ENCODE measurements at regions not wholly inside any gene's neighbourhood (a gene's known extent, or its start where the extent isn't known, plus 50 kb on each side); places are given as distances from the start of the nearest gene placed in this dataset.

GRCh38 chr14:47978871-47979270 is 303.5 kb upstream of the MDGA2 start:
- no peaks in the 10 kb centered on the region for H3K27me3 ChIP-seq (ENCODE audit: control insufficient read depth, insufficient read depth, low read length)
- no peaks in the 10 kb centered on the region for H3K36me3 ChIP-seq (ENCODE audit: control insufficient read depth, insufficient read depth, low read length)
- no peak overlapping the region for H3K27ac ChIP-seq (ENCODE audit: low read depth, low read length)
- DNase-seq (ENCODE audit: low read depth in 4 of 6, low spot score in 6 of 6) = peak in 1 of 6 donors; percentile 54
- no peaks in the 10 kb centered on the region for H3K9me3 ChIP-seq (ENCODE audit: control insufficient read depth, insufficient read depth, low read length)
- H3K4me3 ChIP-seq (ENCODE audit: low read depth, low read length) = no peak overlapping the region
- H3K4me1 ChIP-seq (ENCODE audit: control insufficient read depth, insufficient read depth, low read length) = no peaks in the 10 kb centered on the region

DNA sequence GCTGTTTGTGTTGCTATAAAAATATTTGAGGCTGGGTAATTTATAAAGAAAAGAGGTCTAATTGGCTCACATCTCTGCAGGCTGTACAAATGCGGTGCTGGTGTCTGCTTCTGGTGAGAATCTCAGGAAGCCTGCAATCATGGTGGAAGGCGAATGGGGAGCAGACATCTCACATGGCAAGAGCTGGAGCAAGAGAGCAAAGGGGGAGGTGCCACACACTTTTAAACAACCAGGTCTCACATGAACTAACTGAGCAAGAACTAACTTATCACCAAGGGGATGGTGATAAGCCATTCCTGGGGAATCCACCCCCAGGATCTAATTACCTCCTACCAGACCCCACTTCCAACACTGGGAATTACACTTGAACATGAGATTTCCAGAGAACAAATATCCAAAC is 300.7 kb upstream of the MDGA2 start:
- WGBS (ENCODE audit: insufficient coverage) = 90% methylated on average over 1 of the region's 2 CpGs
- no peak for DNase-seq (ENCODE audit: low read depth in 4 of 6, low spot score in 6 of 6)
- H3K4me3 ChIP-seq (ENCODE audit: low read depth, low read length) = no peak overlapping the region
- no peaks in the 10 kb centered on the region for H3K4me1 ChIP-seq (ENCODE audit: control insufficient read depth, insufficient read depth, low read length)
- no peak overlapping the region for H3K27ac ChIP-seq (ENCODE audit: low read depth, low read length)
- no peaks in the 10 kb centered on the region for H3K27me3 ChIP-seq (ENCODE audit: control insufficient read depth, insufficient read depth, low read length)
- peaks cover 2% of the 10 kb centered on the region for H3K9me3 ChIP-seq (ENCODE audit: control insufficient read depth, insufficient read depth, low read length)
- H3K36me3 ChIP-seq (ENCODE audit: control insufficient read depth, insufficient read depth, low read length) = no peaks in the 10 kb centered on the region

DNA sequence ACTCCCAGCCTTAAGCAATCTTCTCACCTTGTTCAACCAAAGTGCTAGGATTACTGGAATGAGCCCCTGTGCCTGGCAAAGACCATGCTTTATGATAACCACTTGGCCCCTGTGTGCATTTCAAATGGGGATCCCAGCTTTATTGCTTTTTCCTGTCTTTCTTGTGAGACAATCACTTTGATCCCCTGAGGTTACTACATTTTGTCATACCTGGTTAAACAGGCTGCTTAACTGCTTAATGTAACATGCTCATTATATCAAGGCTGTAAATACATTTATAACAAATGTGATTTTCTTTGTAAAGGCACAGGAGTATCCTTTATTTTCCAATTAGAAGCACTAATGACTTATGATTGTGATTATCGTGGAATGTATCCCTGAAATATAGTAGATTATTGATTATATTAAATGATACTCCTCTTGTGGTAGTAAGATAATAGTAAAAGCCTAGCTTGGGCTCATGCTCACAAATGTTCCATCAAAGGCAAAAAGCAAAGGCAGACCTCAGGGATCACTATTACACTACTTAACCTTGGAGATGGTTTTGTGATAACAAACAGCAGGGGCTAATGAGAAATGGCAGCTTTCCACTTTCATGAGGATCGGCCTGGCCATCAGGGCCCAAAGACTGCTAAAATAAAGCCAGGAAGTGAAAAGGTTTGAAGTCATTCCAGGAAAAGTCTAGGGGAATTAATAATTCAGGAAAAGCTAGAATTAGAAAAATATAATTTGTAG is 290.8 kb upstream of the MDGA2 start:
- H3K9me3 ChIP-seq (ENCODE audit: control insufficient read depth, insufficient read depth, low read length) = no peaks in the 10 kb centered on the region
- no peak overlapping the region for H3K27ac ChIP-seq (ENCODE audit: low read depth, low read length)
- H3K27me3 ChIP-seq (ENCODE audit: control insufficient read depth, insufficient read depth, low read length) = no peaks in the 10 kb centered on the region
- 67% methylated on average over 1 of the region's 2 CpGs for WGBS (ENCODE audit: insufficient coverage)
- no peaks in the 10 kb centered on the region for H3K36me3 ChIP-seq (ENCODE audit: control insufficient read depth, insufficient read depth, low read length)
- no peaks in the 10 kb centered on the region for H3K4me1 ChIP-seq (ENCODE audit: control insufficient read depth, insufficient read depth, low read length)
- H3K4me3 ChIP-seq (ENCODE audit: low read depth, low read length) = no peak overlapping the region
- DNase-seq (ENCODE audit: low read depth in 4 of 6, low spot score in 6 of 6) = peak in 1 of 6 donors; percentile 32

DNA sequence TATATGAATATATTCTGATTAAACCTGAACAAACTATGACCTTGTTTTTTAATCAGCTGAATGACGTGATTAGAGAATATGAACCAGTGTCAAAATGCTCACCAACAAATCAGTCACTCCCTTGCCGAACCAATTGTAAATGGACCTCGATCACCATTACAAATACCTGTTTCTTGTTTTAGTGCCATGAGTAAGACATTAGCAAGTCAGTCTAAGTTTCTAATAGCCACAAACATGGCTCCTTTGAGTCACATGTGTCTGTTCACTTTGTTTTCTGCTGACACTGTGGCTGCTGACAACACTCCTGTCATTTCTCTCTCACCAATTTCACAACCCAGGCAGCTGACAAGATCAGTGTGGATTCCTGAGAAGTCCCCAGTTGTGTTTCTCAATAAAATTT is 286.2 kb upstream of the MDGA2 start:
- 80% methylated on average over 1 of the region's 3 CpGs for WGBS (ENCODE audit: insufficient coverage)
- no peak for DNase-seq (ENCODE audit: low read depth in 4 of 6, low spot score in 6 of 6)

GRCh38 chr14:47959740-47960139 is 284.3 kb upstream of the MDGA2 start:
- no peaks in the 10 kb centered on the region for H3K36me3 ChIP-seq (ENCODE audit: control insufficient read depth, insufficient read depth, low read length)
- no peaks in the 10 kb centered on the region for H3K27me3 ChIP-seq (ENCODE audit: control insufficient read depth, insufficient read depth, low read length)
- H3K4me3 ChIP-seq (ENCODE audit: low read depth, low read length) = no peak overlapping the region
- no peak overlapping the region for H3K27ac ChIP-seq (ENCODE audit: low read depth, low read length)
- peak in 1 of 6 donors; percentile 47 for DNase-seq (ENCODE audit: low read depth in 4 of 6, low spot score in 6 of 6)
- no peaks in the 10 kb centered on the region for H3K9me3 ChIP-seq (ENCODE audit: control insufficient read depth, insufficient read depth, low read length)
- no peaks in the 10 kb centered on the region for H3K4me1 ChIP-seq (ENCODE audit: control insufficient read depth, insufficient read depth, low read length)
- WGBS (ENCODE audit: insufficient coverage) = no CpG with 5 or more reads among the region's 2 CpGs

More for the DNA sequence above, 286.2 kb upstream of the MDGA2 start:
- H3K4me1 ChIP-seq (ENCODE audit: control insufficient read depth, insufficient read depth, low read length) = no peaks in the 10 kb centered on the region
- H3K4me3 ChIP-seq (ENCODE audit: low read depth, low read length) = no peak overlapping the region
- no peaks in the 10 kb centered on the region for H3K36me3 ChIP-seq (ENCODE audit: control insufficient read depth, insufficient read depth, low read length)
- H3K27me3 ChIP-seq (ENCODE audit: control insufficient read depth, insufficient read depth, low read length) = no peaks in the 10 kb centered on the region
- H3K9me3 ChIP-seq (ENCODE audit: control insufficient read depth, insufficient read depth, low read length) = no peaks in the 10 kb centered on the region
- no peak overlapping the region for H3K27ac ChIP-seq (ENCODE audit: low read depth, low read length)

GRCh38 chr14:47949006-47949405 is 273.6 kb upstream of the MDGA2 start:
- Histone ChIP-seq H3K36me3 (ENCODE audit: control insufficient read depth, insufficient read depth, low read length) (no peaks in the 10 kb centered on the region), H3K4me1 (ENCODE audit: control insufficient read depth, insufficient read depth, low read length) (no peaks in the 10 kb centered on the region), H3K27ac (ENCODE audit: low read depth, low read length) (no peak overlapping the region), H3K27me3 (ENCODE audit: control insufficient read depth, insufficient read depth, low read length) (no peaks in the 10 kb centered on the region), H3K9me3 (ENCODE audit: control insufficient read depth, insufficient read depth, low read length) (no peaks in the 10 kb centered on the region), H3K4me3 (ENCODE audit: low read depth, low read length) (no peak overlapping the region)
- no peak for DNase-seq (ENCODE audit: low read depth in 4 of 6, low spot score in 6 of 6)
- WGBS (ENCODE audit: insufficient coverage) = 92% methylated on average over 5 of the region's 6 CpGs

DNA sequence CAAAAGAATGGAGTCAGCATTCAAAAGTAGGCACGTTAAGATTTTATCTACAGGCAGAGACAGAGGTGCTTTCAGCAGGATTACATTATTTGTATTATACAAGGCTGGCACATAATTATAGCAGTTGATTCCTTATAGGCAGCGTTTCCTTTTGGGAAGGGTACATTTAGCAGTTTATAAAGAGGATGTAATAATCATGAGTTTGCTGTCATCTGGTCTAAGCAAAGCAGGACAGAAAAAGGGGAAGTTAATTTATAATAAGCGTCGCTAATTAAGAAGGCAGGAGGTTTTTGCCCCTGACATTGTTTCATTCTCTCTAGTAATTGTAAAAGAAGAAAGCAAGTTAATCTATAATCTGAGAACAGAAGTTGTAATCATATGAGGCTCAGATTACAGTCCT is 259.9 kb upstream of the MDGA2 start:
- no CpG with 5 or more reads among the region's 4 CpGs for WGBS (ENCODE audit: insufficient coverage)
- no peaks in the 10 kb centered on the region for H3K27me3 ChIP-seq (ENCODE audit: control insufficient read depth, insufficient read depth, low read length)
- DNase-seq (ENCODE audit: low read depth in 4 of 6, low spot score in 6 of 6) = no peak
- H3K9me3 ChIP-seq (ENCODE audit: control insufficient read depth, insufficient read depth, low read length) = no peaks in the 10 kb centered on the region
- H3K36me3 ChIP-seq (ENCODE audit: control insufficient read depth, insufficient read depth, low read length) = no peaks in the 10 kb centered on the region
- H3K4me3 ChIP-seq (ENCODE audit: low read depth, low read length) = no peak overlapping the region
- no peak overlapping the region for H3K27ac ChIP-seq (ENCODE audit: low read depth, low read length)
- H3K4me1 ChIP-seq (ENCODE audit: control insufficient read depth, insufficient read depth, low read length) = no peaks in the 10 kb centered on the region

DNA sequence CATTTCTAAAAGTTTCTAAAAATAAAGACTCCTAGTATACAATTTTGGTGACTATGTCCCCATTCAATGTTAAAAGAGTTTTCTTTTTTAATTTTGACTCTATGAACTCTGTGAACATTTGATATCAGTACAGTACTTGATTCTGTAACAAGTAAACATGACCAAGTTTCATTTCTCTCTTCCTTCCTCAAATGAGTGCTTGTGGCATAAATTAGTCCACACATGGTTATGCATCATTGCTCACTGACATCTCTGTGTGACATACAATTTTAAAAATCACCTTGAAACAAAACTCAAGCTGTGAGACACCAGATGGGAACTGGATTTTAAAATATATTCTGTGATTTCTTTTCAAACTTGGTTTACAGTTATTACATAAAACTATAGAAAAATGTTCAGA is 253.9 kb upstream of the MDGA2 start:
- H3K4me3 ChIP-seq (ENCODE audit: low read depth, low read length) = no peak overlapping the region
- no peak overlapping the region for H3K27ac ChIP-seq (ENCODE audit: low read depth, low read length)
- no peaks in the 10 kb centered on the region for H3K27me3 ChIP-seq (ENCODE audit: control insufficient read depth, insufficient read depth, low read length)
- no peaks in the 10 kb centered on the region for H3K4me1 ChIP-seq (ENCODE audit: control insufficient read depth, insufficient read depth, low read length)
- H3K36me3 ChIP-seq (ENCODE audit: control insufficient read depth, insufficient read depth, low read length) = no peaks in the 10 kb centered on the region
- no peaks in the 10 kb centered on the region for H3K9me3 ChIP-seq (ENCODE audit: control insufficient read depth, insufficient read depth, low read length)
- DNase-seq (ENCODE audit: low read depth in 4 of 6, low spot score in 6 of 6) = no peak

DNA sequence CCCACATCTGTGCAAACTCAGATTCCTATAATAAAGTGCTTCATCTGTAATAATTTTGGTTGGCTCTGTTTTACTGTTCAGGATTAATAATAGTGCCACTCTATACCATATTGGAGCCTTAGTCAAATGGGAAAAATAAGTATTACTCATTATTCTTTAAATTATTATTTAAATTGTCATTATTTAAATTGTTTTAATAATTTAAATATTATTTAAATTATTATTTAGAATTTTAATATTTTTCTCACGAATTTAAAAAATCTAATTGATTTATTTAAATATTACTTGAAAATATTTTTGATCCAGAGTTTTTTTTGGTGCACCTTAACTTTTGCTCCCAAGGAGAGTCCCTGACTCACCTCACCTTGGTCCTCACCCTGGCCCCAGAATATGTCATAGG is 245.7 kb upstream of the MDGA2 start:
- H3K4me3 ChIP-seq (ENCODE audit: low read depth, low read length) = no peak overlapping the region
- no CpG with 5 or more reads among the region's 1 CpG for WGBS (ENCODE audit: insufficient coverage)
- H3K9me3 ChIP-seq (ENCODE audit: control insufficient read depth, insufficient read depth, low read length) = peaks cover 3% of the 10 kb centered on the region

DNA sequence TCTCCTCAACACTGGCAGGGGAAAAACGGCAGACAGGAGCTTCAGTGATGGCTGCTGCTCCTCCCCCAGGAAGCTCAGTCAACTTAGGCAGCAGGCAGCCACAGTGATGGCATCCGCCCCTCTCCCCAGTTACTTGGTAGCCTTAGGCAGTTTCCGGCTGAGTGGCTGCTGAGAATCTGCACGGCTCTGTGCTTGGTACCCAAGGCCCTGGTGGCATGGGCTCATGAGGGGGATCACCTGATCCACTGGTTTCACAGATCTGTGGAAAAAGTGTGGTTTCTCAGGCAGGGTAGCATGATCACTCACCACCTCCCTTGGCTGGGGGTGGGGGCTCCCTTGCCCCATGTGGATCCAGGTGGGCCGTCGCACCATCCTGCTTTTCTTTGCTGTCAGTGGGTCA is 244.6 kb upstream of the MDGA2 start:
- Histone ChIP-seq H3K27ac (ENCODE audit: low read depth, low read length) (no peak overlapping the region), H3K36me3 (ENCODE audit: control insufficient read depth, insufficient read depth, low read length) (no peaks in the 10 kb centered on the region), H3K9me3 (ENCODE audit: control insufficient read depth, insufficient read depth, low read length) (peaks cover 3% of the 10 kb centered on the region), H3K4me1 (ENCODE audit: control insufficient read depth, insufficient read depth, low read length) (no peaks in the 10 kb centered on the region), H3K27me3 (ENCODE audit: control insufficient read depth, insufficient read depth, low read length) (no peaks in the 10 kb centered on the region), H3K4me3 (ENCODE audit: low read depth, low read length) (no peak overlapping the region)
- WGBS (ENCODE audit: insufficient coverage) = 88% methylated on average over 6 of the region's 6 CpGs
- no peak for DNase-seq (ENCODE audit: low read depth in 4 of 6, low spot score in 6 of 6)

More for the DNA sequence above, 245.7 kb upstream of the MDGA2 start:
- no peak for DNase-seq (ENCODE audit: low read depth in 4 of 6, low spot score in 6 of 6)
- no peak overlapping the region for H3K27ac ChIP-seq (ENCODE audit: low read depth, low read length)
- H3K36me3 ChIP-seq (ENCODE audit: control insufficient read depth, insufficient read depth, low read length) = no peaks in the 10 kb centered on the region
- no peaks in the 10 kb centered on the region for H3K27me3 ChIP-seq (ENCODE audit: control insufficient read depth, insufficient read depth, low read length)
- no peaks in the 10 kb centered on the region for H3K4me1 ChIP-seq (ENCODE audit: control insufficient read depth, insufficient read depth, low read length)
